ENCODE measurements at regions not wholly inside any gene's neighbourhood (a gene's known extent, or its start where the extent isn't known, plus 50 kb on each side); places are given as distances from the start of the nearest gene placed in this dataset.

DNA sequence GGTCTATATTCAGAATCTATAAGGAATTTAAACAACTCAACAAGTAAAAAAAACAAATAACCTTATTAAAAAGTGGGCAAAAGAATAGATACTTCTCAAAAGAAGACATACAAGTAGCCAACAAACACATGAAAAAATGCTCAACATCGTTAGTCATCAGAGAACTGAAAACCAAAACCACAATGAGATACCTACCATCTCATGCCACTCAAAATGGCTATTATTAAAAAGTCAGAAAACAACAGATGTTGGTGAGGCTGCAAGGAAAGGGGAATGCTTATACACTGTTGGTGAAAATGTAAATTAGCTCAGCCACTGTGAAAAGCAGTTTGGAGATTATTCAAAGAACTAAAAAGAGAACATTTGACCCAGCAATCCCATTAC, 201.6 kb downstream of the QDPR start:
- H3K27me3 ChIP-seq (ENCODE audit: insufficient read depth), result no peaks in the 10 kb centered on the region
- Mint-ChIP-seq H3K4me1 (no peaks in the 10 kb centered on the region), H3K4me3 (no peak overlapping the region), H3K27me3 (ENCODE audit: insufficient read depth, low read depth, poor library complexity) (no peaks in the 10 kb centered on the region), H3K9me3 (no peaks in the 10 kb centered on the region), H3K36me3 (ENCODE audit: low read depth) (no peaks in the 10 kb centered on the region), H3K27ac (no peak overlapping the region)
- peaks cover 4% of the 10 kb centered on the region; the same call in 1 of the 2 replicates for H3K9me2 ChIP-seq (ENCODE audit: insufficient read depth)
- H3F3A ChIP-seq (replicated peaks; ENCODE audit: low read depth), result no peaks in the 10 kb centered on the region
- H4K20me1 ChIP-seq (replicated peaks; ENCODE audit: insufficient read depth), result no peaks in the 10 kb centered on the region
- H3K4me1 ChIP-seq (ENCODE audit: insufficient read depth), result no peaks in the 10 kb centered on the region
- TF ChIP-seq EZH2 (IDR thresholded peaks at IDR 0.05; ENCODE audit: low read depth, unreplicated experiment) (no peak), JUNB (IDR thresholded peaks at IDR 0.05; ENCODE audit: unreplicated experiment) (no peak), NANOG (IDR thresholded peaks at IDR 0.05; ENCODE audit: borderline replicate concordance) (no peak), ZNF331 (CRISPR knock-in tag; IDR thresholded peaks at IDR 0.05; ENCODE audit: low read depth) (no peak), EZH2phosphoT487 (IDR thresholded peaks at IDR 0.05; ENCODE audit: unreplicated experiment) (no peak), ZNF114 (CRISPR knock-in tag; IDR thresholded peaks at IDR 0.05) (no peak), STAT1 (IDR thresholded peaks at IDR 0.05; ENCODE audit: unreplicated experiment) (no peak), CREB1 (CRISPR knock-in tag; IDR thresholded peaks at IDR 0.05; ENCODE audit: low read depth) (no peak), POLR2AphosphoS5 (IDR thresholded peaks at IDR 0.05; ENCODE audit: low read depth) (no peak)
- TF ChIP-seq, protein P1, sequence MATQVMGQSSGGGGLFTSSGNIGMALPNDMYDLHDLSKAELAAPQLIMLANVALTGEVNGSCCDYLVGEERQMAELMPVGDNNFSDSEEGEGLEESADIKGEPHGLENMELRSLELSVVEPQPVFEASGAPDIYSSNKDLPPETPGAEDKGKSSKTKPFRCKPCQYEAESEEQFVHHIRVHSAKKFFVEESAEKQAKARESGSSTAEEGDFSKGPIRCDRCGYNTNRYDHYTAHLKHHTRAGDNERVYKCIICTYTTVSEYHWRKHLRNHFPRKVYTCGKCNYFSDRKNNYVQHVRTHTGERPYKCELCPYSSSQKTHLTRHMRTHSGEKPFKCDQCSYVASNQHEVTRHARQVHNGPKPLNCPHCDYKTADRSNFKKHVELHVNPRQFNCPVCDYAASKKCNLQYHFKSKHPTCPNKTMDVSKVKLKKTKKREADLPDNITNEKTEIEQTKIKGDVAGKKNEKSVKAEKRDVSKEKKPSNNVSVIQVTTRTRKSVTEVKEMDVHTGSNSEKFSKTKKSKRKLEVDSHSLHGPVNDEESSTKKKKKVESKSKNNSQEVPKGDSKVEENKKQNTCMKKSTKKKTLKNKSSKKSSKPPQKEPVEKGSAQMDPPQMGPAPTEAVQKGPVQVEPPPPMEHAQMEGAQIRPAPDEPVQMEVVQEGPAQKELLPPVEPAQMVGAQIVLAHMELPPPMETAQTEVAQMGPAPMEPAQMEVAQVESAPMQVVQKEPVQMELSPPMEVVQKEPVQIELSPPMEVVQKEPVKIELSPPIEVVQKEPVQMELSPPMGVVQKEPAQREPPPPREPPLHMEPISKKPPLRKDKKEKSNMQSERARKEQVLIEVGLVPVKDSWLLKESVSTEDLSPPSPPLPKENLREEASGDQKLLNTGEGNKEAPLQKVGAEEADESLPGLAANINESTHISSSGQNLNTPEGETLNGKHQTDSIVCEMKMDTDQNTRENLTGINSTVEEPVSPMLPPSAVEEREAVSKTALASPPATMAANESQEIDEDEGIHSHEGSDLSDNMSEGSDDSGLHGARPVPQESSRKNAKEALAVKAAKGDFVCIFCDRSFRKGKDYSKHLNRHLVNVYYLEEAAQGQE (IDR thresholded peaks at IDR 0.05; ENCODE audit: unreplicated experiment), result no peak
- TF ChIP-seq, protein P2, sequence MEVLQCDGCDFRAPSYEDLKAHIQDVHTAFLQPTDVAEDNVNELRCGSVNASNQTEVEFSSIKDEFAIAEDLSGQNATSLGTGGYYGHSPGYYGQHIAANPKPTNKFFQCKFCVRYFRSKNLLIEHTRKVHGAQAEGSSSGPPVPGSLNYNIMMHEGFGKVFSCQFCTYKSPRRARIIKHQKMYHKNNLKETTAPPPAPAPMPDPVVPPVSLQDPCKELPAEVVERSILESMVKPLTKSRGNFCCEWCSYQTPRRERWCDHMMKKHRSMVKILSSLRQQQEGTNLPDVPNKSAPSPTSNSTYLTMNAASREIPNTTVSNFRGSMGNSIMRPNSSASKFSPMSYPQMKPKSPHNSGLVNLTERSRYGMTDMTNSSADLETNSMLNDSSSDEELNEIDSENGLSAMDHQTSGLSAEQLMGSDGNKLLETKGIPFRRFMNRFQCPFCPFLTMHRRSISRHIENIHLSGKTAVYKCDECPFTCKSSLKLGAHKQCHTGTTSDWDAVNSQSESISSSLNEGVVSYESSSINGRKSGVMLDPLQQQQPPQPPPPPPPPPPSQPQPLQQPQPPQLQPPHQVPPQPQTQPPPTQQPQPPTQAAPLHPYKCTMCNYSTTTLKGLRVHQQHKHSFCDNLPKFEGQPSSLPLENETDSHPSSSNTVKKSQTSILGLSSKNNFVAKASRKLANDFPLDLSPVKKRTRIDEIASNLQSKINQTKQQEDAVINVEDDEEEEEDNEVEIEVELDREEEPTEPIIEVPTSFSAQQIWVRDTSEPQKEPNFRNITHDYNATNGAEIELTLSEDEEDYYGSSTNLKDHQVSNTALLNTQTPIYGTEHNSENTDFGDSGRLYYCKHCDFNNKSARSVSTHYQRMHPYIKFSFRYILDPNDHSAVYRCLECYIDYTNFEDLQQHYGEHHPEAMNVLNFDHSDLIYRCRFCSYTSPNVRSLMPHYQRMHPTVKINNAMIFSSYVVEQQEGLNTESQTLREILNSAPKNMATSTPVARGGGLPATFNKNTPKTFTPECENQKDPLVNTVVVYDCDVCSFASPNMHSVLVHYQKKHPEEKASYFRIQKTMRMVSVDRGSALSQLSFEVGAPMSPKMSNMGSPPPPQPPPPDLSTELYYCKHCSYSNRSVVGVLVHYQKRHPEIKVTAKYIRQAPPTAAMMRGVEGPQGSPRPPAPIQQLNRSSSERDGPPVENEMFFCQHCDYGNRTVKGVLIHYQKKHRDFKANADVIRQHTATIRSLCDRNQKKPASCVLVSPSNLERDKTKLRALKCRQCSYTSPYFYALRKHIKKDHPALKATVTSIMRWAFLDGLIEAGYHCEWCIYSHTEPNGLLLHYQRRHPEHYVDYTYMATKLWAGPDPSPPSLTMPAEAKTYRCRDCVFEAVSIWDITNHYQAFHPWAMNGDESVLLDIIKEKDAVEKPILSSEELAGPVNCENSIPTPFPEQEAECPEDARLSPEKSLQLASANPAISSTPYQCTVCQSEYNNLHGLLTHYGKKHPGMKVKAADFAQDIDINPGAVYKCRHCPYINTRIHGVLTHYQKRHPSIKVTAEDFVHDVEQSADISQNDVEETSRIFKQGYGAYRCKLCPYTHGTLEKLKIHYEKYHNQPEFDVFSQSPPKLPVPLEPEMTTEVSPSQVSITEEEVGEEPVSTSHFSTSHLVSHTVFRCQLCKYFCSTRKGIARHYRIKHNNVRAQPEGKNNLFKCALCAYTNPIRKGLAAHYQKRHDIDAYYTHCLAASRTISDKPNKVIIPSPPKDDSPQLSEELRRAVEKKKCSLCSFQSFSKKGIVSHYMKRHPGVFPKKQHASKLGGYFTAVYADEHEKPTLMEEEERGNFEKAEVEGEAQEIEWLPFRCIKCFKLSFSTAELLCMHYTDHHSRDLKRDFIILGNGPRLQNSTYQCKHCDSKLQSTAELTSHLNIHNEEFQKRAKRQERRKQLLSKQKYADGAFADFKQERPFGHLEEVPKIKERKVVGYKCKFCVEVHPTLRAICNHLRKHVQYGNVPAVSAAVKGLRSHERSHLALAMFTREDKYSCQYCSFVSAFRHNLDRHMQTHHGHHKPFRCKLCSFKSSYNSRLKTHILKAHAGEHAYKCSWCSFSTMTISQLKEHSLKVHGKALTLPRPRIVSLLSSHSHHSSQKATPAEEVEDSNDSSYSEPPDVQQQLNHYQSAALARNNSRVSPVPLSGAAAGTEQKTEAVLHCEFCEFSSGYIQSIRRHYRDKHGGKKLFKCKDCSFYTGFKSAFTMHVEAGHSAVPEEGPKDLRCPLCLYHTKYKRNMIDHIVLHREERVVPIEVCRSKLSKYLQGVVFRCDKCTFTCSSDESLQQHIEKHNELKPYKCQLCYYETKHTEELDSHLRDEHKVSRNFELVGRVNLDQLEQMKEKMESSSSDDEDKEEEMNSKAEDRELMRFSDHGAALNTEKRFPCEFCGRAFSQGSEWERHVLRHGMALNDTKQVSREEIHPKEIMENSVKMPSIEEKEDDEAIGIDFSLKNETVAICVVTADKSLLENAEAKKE (CRISPR knock-in tag; IDR thresholded peaks at IDR 0.05), result no peak
- TF ChIP-seq, protein P3, sequence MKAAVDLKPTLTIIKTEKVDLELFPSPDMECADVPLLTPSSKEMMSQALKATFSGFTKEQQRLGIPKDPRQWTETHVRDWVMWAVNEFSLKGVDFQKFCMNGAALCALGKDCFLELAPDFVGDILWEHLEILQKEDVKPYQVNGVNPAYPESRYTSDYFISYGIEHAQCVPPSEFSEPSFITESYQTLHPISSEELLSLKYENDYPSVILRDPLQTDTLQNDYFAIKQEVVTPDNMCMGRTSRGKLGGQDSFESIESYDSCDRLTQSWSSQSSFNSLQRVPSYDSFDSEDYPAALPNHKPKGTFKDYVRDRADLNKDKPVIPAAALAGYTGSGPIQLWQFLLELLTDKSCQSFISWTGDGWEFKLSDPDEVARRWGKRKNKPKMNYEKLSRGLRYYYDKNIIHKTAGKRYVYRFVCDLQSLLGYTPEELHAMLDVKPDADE (IDR thresholded peaks at IDR 0.05), result no peak
- TF ChIP-seq, protein P4, sequence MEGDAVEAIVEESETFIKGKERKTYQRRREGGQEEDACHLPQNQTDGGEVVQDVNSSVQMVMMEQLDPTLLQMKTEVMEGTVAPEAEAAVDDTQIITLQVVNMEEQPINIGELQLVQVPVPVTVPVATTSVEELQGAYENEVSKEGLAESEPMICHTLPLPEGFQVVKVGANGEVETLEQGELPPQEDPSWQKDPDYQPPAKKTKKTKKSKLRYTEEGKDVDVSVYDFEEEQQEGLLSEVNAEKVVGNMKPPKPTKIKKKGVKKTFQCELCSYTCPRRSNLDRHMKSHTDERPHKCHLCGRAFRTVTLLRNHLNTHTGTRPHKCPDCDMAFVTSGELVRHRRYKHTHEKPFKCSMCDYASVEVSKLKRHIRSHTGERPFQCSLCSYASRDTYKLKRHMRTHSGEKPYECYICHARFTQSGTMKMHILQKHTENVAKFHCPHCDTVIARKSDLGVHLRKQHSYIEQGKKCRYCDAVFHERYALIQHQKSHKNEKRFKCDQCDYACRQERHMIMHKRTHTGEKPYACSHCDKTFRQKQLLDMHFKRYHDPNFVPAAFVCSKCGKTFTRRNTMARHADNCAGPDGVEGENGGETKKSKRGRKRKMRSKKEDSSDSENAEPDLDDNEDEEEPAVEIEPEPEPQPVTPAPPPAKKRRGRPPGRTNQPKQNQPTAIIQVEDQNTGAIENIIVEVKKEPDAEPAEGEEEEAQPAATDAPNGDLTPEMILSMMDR (conservative IDR thresholded peaks at IDR 0.05; ENCODE audit: low read depth in 2 of 2), result no peak
- H3K4me2 ChIP-seq, result no peak overlapping the region
- no peak overlapping the region for H2AFZ ChIP-seq
- ATAC-seq (no peak), DNase-seq (ENCODE audit: low spot score) (no peak)
- H3K36me3 ChIP-seq (ENCODE audit: insufficient read depth), result no peaks in the 10 kb centered on the region
- no peak overlapping the region for H3K4me3 ChIP-seq
- H3K27ac ChIP-seq (ENCODE audit: low read depth), result no peak overlapping the region
- H3K79me2 ChIP-seq (replicated peaks; ENCODE audit: insufficient read depth), result no peaks in the 10 kb centered on the region

All from GM23338 (cell line).